Suppressor macrophage (primary cell): ENCODE measurements at regions not wholly inside any gene's neighbourhood (a gene's known extent, or its start where the extent isn't known, plus 50 kb on each side); places are given as distances from the start of the nearest gene placed in this dataset.

Source experiments
- DNase-seq, 4 experiments: peaks; one replicate each; pipeline ENCODE4 v3.0.0-alpha.2; 2020 to 2022

DNA sequence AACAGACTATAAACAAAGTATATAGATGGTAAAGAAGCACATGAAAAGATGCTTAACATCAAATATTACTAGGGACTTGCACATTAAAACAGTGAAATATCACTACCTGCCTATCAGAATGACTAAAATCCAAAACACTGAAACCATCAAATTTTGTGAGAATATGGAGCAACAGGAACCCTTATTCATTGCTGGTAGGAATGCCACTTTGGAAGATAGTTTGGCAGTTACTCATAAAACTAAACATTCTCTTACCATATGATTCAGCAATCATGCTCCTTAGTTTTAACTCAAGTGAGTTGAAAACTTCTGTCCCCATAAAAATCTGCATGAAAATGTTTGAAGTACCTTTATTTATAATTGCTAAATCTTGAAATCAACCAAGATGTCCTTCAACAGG lies 297.6 kb downstream of the DAD1 start:
- no peak for DNase-seq

DNA sequence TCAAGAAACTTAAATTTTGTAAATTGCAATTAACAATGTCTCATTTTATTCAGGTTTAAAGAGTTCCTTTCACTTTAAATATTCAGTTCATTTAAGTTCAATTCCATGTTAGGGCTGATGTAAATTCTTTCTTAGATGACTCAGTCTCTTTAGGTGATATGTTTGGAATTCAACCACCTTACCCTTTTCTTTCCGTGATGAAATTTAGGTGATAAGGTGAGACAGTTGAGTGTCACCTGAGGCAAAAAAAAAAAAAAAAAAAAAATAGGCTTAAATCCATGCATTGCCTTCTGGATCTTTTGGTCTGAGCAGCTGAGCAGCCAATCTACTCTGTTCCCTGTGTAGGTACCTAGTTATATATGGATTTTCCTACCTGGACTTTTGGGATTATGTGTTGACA lies 299.5 kb downstream of the DAD1 start:
- DNase-seq, result no peak

GRCh38 chr14:22285991-22286390 lies 303.0 kb downstream of the DAD1 start:
- no peak for DNase-seq

GRCh38 chr14:22282949-22283348 lies 306.1 kb downstream of the DAD1 start:
- no peak for DNase-seq

- peak in 3 of 4 experiments; percentile 9 to 61 (median 52) for DNase-seq
These were observed 306.6 kb downstream of the DAD1 start for GRCh38 chr14:22282417-22282816.

- peak; percentile 14 to 57 (median 52) for DNase-seq
These were observed 307.6 kb downstream of the DAD1 start for GRCh38 chr14:22281447-22281874.

GRCh38 chr14:22280497-22281316 lies 308.3 kb downstream of the DAD1 start:
- DNase-seq, result no peak

DNA sequence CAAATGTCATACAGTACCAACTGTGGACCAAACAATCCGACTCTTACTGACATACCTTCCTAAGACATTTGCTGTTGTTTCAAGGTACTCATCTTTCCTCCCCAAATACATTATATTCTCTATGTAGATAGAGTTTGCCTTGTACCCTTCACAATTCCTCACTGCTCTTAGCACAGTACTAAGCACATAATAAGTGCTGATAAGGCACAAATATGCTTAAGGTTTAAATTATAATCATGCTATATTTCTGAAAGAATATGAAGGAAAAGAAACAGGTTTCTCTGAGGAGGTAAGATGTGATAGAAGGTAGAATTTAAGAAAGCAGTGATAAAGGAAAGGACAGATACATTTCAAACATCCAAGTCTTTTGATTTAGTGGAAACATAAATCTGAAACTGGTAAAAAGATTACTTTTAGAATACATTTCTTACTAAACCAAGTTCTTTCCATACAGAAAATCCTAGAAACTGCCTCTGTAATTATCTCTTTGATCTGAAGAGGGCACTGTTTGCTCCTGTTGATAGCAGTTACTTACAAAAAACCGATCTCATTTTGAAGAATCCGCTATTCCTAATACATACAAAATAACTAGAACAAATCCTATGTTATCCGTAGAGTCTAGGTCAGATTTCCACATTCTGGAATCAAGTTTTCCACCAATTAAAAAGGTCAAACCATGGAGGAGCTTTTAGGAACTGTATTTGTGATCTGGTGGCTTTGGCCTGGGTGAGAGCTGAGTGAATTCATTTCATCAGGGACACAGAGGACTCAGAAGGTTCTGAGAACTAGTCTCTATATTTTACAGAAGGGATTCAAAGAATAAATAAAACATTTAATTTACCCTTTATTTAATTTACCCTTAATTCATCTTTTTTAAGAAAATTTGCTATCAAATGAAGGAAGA lies 311.9 kb downstream of the DAD1 start:
- DNase-seq, result peak; percentile 10 to 57 (median 32)

DNA sequence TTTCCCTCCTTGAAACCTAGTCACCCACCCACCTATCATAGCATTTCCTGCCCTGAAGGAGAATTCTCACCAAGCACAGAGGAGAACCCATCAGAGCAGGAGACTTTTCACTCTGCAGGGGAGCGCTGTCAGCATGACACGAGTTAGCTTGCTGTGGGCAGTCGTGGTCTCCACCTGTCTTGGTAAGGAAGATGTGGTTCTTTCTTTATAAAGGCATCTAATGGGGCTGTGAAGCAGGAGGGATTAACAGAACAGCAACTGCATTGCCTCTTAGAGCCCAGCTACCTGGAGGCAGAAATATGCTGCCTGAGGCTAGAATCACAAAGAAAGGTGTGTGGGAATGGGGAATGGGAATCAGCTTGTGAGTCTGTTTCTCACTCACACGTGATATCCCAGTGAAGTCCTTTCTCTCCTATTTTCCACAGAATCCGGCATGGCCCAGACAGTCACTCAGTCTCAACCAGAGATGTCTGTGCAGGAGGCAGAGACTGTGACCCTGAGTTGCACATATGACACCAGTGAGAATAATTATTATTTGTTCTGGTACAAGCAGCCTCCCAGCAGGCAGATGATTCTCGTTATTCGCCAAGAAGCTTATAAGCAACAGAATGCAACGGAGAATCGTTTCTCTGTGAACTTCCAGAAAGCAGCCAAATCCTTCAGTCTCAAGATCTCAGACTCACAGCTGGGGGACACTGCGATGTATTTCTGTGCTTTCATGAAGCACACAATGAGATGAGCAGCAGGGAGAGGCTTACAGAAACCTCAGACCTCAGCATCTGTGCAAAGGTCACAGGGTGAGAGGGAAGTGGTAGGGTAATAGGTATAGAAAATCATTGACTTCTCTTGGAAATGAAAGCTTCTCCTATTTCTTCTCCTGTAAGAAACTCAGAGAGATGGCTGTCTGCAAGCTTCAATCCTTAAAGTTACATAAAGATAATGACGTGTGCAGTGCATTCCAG lies 316.9 kb downstream of the DAD1 start:
- no peak for DNase-seq

GRCh38 chr14:22268875-22269274 lies 320.1 kb downstream of the DAD1 start:
- DNase-seq, result peak in 3 of 4 experiments; percentile 7 to 75 (median 51)

- DNase-seq, result no peak
These were observed 322.3 kb downstream of the DAD1 start for GRCh38 chr14:22266683-22267082.

- no peak for DNase-seq
These were observed 322.9 kb downstream of the DAD1 start for GRCh38 chr14:22266142-22266442.

DNA sequence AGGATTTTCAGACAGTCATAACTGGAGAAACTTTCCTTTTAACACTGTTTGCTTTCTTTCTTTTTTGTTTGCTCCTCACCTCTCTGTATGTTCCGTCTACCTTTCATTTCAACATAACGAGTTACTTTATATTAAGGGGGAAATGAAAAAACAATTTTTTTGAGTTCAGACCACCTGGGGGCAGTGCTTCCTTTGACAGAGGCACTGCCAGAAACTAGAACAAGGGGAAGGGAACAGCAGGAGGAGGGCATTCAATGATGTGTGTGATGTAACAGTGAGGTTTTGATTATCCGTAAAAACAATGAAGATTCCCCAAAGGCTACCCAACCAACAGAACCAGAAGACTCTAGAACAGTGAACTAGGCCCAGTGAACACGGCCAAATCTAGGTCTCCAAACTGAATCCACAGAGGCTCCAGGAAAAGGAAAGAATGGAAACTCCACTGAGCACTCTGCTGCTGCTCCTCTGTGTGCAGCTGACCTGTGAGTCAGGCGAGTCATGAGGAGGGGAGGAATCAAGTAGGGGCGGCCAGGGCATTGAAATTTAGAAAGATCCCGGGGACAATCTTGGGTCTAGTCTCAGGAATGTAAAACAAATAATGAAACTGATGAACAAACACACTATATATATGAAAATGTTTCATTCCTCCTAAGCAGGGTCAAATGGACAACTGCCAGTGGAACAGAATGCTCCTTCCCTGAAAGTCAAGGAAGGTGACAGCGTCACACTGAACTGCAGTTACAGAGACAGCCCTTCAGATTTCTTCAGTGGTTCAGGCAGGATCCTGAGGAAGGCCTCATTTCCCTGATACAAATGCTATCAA lies 323.5 kb downstream of the DAD1 start:
- peak in 2 of 4 experiments; percentile 19 to 29 for DNase-seq

- no peak for DNase-seq
These were observed 324.3 kb downstream of the DAD1 start for GRCh38 chr14:22264759-22265158.

GRCh38 chr14:22263961-22264360 lies 325.1 kb downstream of the DAD1 start:
- no peak for DNase-seq

GRCh38 chr14:22262881-22263280 lies 326.1 kb downstream of the DAD1 start:
- no peak for DNase-seq

DNA sequence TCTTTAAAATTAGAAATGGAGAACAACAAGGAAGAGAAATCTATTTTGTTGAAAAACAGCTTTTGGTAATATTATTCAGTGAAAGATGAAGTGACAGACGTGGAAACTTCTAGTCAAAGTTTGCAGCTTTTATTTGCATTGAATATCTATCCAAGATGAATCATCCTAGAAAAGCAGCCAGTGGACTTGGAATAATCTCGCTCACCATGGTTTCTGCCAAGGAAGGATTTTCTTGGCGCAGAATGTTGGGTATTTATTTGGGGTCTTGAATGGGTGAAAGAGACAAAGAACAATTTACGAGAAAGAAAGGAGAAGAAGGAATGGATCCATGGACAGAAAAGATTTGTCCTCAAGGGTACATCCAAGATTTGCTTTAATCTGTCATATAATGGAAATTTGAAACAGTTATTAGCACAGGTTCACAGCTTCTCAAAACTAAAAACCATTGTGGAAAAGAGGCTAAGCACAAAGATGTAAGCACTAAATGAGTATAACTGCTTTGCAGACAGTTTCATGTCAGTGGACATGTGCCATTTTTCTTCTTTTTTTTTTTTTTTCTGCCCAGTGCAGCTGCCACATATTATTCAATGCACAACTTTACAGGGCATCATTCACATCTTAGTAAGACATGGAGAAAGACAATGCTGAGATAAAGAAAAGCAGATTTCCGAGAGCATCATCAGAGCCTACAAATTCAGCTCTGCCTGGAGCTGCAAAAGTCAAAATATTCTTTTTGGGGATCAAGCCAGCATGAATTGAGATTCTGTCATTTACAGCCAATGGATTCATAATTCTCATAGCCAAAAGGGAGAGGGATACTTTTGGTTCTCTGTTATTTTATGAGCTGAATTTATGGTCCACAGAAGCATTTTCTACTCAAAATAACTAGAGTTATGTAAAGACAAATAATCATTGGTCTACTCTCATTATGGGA lies 333.7 kb downstream of the DAD1 start:
- DNase-seq, result no peak

DNA sequence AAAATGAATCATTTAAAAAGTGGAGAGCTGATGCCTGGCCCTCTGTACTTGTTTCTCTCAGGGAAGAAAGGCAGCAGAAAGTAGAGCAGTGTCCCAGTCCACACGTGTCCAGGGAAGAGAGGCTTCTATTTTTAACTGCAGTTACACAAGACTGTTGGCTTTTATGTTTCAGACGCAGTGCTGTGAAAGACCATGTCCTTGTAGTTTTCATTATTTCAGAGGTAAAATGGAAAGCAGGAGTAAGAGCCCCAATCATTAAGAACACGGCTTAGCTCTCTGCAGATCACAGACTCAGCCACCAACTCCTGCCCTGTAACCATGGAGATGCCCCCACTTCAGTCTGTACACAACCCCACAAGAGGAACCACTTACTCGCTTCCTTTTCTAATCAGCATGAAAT lies 336.3 kb downstream of the DAD1 start:
- peak; percentile 20 to 61 (median 54) for DNase-seq

DNA sequence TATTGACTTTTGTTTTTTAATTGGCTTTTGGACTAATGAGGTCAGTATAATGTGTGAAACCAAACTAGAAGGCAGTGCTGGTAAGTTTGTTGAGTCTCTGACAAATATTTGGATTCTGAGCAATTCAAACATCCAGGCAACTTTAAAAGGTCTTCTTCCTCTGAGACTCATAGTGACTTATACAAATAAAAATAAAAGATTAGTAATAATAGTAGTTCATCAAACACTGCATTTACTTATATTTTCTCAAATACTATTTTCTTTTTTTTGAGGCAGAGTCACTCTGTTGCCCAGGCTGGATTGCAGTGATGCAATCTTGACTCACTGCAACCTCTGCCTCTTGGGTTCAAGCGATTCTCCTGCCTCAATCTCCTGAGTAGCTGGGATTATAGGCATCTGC lies 337.9 kb downstream of the DAD1 start:
- no peak for DNase-seq

DNA sequence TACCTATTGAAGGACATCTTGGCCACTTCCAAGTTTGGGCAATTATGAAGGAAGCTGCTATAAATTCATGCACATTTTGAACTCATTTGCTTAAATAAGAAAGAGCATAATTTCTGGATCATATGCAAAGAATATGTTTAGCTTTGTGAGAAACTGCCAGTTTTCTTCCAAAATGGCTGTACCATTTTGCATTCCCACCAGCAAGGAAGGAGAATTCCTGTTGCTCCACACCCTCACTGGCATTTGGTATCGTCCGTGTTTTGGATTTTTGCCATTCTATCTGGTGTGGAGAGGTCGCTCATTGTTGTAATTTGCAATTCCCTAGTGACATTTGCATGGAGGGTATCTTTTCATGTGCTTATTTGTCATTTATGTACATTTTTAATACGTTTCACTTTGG lies 339.3 kb downstream of the DAD1 start:
- DNase-seq, result no peak
